SK-N-SH treated with all-trans-retinoic acid at 6 μM for 48 hours (cell line): ENCODE measurements at regions not wholly inside any gene's neighbourhood (a gene's known extent, or its start where the extent isn't known, plus 50 kb on each side); places are given as distances from the start of the nearest gene placed in this dataset.
"Not testable (repeated sequence)": the region's sequence is repeated elsewhere in the genome, so short reads cannot be mapped to it uniquely, and the experiment has no call there.

ENCODE experiments used
- ATAC-seq: fragments of 200-7000 bp; cut with Tn5 transposase; 3 replicates; pipeline ENCODE4 v1.9.1; 2020; ENCODE audit warnings: mild to moderate bottlenecking, moderate library complexity
- ARNTL ChIP-seq: fragments of 450-650 bp; formaldehyde crosslinking; IDR thresholded peaks from 2 replicates; pipeline ENCODE4 v1.5.0; 2020; ENCODE audit warnings: low read depth, mild to moderate bottlenecking, moderate library complexity, borderline replicate concordance
- BACH2 ChIP-seq: fragments of 250-450 bp; sonication (Bioruptor Pico); IDR thresholded peaks from 2 replicates; pipeline ENCODE4 v1.9.0; 2021; ENCODE audit warnings: mild to moderate bottlenecking, borderline replicate concordance
- CREB5 ChIP-seq: fragments of 250-450 bp; sonication (Bioruptor Pico); IDR thresholded peaks from 2 replicates; pipeline ENCODE4 v1.5.1; 2020; ENCODE audit warnings: low read depth, mild to moderate bottlenecking, moderate library complexity
- CSDC2 ChIP-seq: fragments of 250-450 bp; sonication (Bioruptor Pico); IDR thresholded peaks from 2 replicates; pipeline ENCODE4 v1.5.0; 2020; ENCODE audit warnings: mild to moderate bottlenecking, moderate library complexity
- ESRRG ChIP-seq: fragments of 250-450 bp; sonication (Bioruptor Pico); IDR thresholded peaks from 2 replicates; pipeline ENCODE4 v1.6.1; 2021; ENCODE audit warnings: mild to moderate bottlenecking
- GLIS3 ChIP-seq: fragments of 250-450 bp; sonication (Bioruptor Pico); IDR thresholded peaks from 2 replicates; pipeline ENCODE4 v1.5.0; 2020; ENCODE audit warnings: mild to moderate bottlenecking, moderate library complexity
- ISL1 ChIP-seq: fragments of 250-450 bp; sonication (Bioruptor Pico); IDR thresholded peaks from 2 replicates; pipeline ENCODE4 v2.1.2; 2022; ENCODE audit warnings: mild to moderate bottlenecking, moderate library complexity
- OSR1 ChIP-seq: fragments of 250-450 bp; sonication (Bioruptor Pico); IDR thresholded peaks from 2 replicates; pipeline ENCODE4 v1.8.0; 2022; ENCODE audit warnings: moderate library complexity, mild to moderate bottlenecking, inconsistent platforms
- PATZ1 ChIP-seq: fragments of 250-450 bp; sonication (Bioruptor Pico); IDR thresholded peaks from 2 replicates; pipeline ENCODE4 v1.8.0; 2020; ENCODE audit warnings: mild to moderate bottlenecking, moderate library complexity, borderline replicate concordance
- PPARA ChIP-seq: fragments of 250-450 bp; sonication (Bioruptor Pico); IDR thresholded peaks from 2 replicates; pipeline ENCODE4 v1.5.0; 2020; ENCODE audit warnings: mild to moderate bottlenecking, borderline replicate concordance
- RARB ChIP-seq: fragments of 250-450 bp; sonication (Bioruptor Pico); IDR thresholded peaks from 2 replicates; pipeline ENCODE4 v1.8.0; 2021; ENCODE audit warnings: mild to moderate bottlenecking, moderate library complexity
- SNAI2 ChIP-seq: fragments of 250-450 bp; sonication (Bioruptor Pico); IDR thresholded peaks from 2 replicates; pipeline ENCODE4 v1.5.0; 2020; ENCODE audit warnings: mild to moderate bottlenecking, moderate library complexity
- TCF4 ChIP-seq: fragments of 250-450 bp; sonication (Bioruptor Pico); IDR thresholded peaks from 2 replicates; pipeline ENCODE4 v1.8.0; 2021; ENCODE audit warnings: mild to moderate bottlenecking, moderate library complexity, borderline replicate concordance
- TOX ChIP-seq: fragments of 250-450 bp; sonication (Bioruptor Pico); IDR thresholded peaks from 2 replicates; pipeline ENCODE4 v1.8.0; 2021; ENCODE audit warnings: mild to moderate bottlenecking, moderate library complexity, borderline replicate concordance
- ZC3H10 ChIP-seq: fragments of 250-450 bp; sonication (Bioruptor Pico); IDR thresholded peaks from 2 replicates; pipeline ENCODE4 v1.5.1; 2021; ENCODE audit warnings: mild to moderate bottlenecking, moderate library complexity
- ZFP3 ChIP-seq: fragments of 250-450 bp; sonication (Bioruptor Pico); IDR thresholded peaks from 2 replicates; pipeline ENCODE4 v1.5.0; 2020; ENCODE audit warnings: mild to moderate bottlenecking, moderate library complexity
- ZFP30 ChIP-seq: fragments of 450-650 bp; formaldehyde crosslinking; IDR thresholded peaks from 2 replicates; pipeline ENCODE4 v1.5.0; 2022; ENCODE audit warnings: mild to moderate bottlenecking, moderate library complexity
- ZNF565 ChIP-seq: fragments of 450-650 bp; formaldehyde crosslinking; conservative IDR thresholded peaks from 2 replicates; pipeline ENCODE4 v1.5.0; 2020; ENCODE audit warnings: low read depth, mild to moderate bottlenecking, moderate library complexity
- ZNF70 ChIP-seq: fragments of 450-650 bp; formaldehyde crosslinking; IDR thresholded peaks from 2 replicates; pipeline ENCODE4 v1.5.0; 2020; ENCODE audit warnings: mild to moderate bottlenecking, moderate library complexity
- ZNF8 ChIP-seq: fragments of 450-650 bp; formaldehyde crosslinking; IDR thresholded peaks from 2 replicates; pipeline ENCODE4 v1.5.0; 2020; ENCODE audit warnings: mild to moderate bottlenecking, moderate library complexity
- TF ChIP-seq, protein P1 (sequence below): fragments of 250-450 bp; sonication (Bioruptor Pico); IDR thresholded peaks from 2 replicates; pipeline ENCODE4 v1.5.1; 2021; ENCODE audit warnings: mild to moderate bottlenecking, moderate library complexity
- TF ChIP-seq, protein P2 (sequence below): fragments of 250-450 bp; sonication (Bioruptor Pico); IDR thresholded peaks from 2 replicates; pipeline ENCODE4 v1.5.0; 2020; ENCODE audit warnings: mild to moderate bottlenecking, moderate library complexity

DNA sequence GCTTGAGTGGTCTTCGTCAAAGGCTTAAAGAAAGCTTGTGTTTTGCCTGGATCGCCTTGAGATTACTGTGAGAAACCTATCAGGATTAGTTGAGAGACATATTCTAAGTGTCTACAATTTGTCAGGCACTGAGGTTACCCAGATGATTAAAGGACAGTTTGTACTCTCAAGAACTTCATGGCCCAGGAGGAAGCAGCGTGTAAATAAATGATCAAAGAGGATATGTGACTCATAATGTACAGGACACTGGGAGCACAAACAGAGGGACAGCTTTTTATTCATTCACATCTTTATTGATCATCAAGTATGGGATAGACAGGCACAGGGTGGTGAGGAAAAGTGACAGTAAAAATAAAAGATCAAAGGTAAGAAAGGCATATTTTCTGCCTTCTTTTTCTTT is 152.6 kb upstream of the FSHR start (continued):
- TF ChIP-seq SNAI2 (CRISPR knock-in tag), result no peak
- no peak for TF ChIP-seq OSR1 (CRISPR knock-in tag)
- no peak for TF ChIP-seq ARNTL (CRISPR knock-in tag)
- TF ChIP-seq ZNF565, result no peak
- no peak for TF ChIP-seq ZFP30 (CRISPR knock-in tag)
- TF ChIP-seq ZNF70, result no peak

- not testable (repeated sequence) for ATAC-seq
These were observed 144.4 kb upstream of the FSHR start for GRCh38 chr2:49298693-49299092.

DNA sequence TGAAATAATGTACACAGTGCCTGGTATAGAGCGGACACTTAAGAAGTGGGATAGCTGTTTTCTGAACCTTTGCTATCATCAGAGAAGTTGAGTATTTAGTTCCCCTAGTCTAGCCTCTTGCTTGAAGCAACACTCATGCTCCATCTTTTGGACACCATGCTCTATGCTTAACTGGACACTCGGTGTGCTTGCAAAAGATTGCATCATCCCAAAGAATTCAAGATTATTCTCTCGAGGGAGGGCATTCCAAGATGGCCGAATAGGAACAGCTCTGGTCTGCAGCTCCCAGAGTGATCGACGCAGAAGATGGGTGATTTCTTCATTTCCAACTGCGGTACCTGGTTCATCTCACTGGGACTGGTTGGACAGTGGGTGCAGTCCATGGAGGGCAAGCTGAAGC is 143.9 kb upstream of the FSHR start:
- no peak for TF ChIP-seq PPARA (CRISPR knock-in tag)
- no peak for TF ChIP-seq RARB (CRISPR knock-in tag)
- TF ChIP-seq CSDC2, result no peak
- TF ChIP-seq TCF4 (CRISPR knock-in tag), result no peak
- TF ChIP-seq GLIS3 (CRISPR knock-in tag), result no peak
- no peak for TF ChIP-seq CREB5 (CRISPR knock-in tag)
- TF ChIP-seq ARNTL (CRISPR knock-in tag), result no peak
- TF ChIP-seq ZFP3, result no peak
- no peak for TF ChIP-seq BACH2 (CRISPR knock-in tag)
- no peak for TF ChIP-seq ISL1 (CRISPR knock-in tag)
- TF ChIP-seq SNAI2 (CRISPR knock-in tag), result no peak
- no peak for TF ChIP-seq OSR1 (CRISPR knock-in tag)
- TF ChIP-seq ESRRG (CRISPR knock-in tag), result no peak
- TF ChIP-seq, protein P1, sequence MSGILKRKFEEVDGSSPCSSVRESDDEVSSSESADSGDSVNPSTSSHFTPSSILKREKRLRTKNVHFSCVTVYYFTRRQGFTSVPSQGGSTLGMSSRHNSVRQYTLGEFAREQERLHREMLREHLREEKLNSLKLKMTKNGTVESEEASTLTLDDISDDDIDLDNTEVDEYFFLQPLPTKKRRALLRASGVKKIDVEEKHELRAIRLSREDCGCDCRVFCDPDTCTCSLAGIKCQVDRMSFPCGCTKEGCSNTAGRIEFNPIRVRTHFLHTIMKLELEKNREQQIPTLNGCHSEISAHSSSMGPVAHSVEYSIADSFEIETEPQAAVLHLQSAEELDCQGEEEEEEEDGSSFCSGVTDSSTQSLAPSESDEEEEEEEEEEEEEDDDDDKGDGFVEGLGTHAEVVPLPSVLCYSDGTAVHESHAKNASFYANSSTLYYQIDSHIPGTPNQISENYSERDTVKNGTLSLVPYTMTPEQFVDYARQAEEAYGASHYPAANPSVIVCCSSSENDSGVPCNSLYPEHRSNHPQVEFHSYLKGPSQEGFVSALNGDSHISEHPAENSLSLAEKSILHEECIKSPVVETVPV (CRISPR knock-in tag), result no peak
- TF ChIP-seq ZNF70, result no peak
- no peak for ATAC-seq

- TF ChIP-seq, protein P1 (CRISPR knock-in tag), result no peak
- TF ChIP-seq ISL1 (CRISPR knock-in tag) (no peak), ARNTL (CRISPR knock-in tag) (no peak), CSDC2 (no peak), OSR1 (CRISPR knock-in tag) (no peak), ZFP30 (CRISPR knock-in tag) (no peak), TCF4 (CRISPR knock-in tag) (no peak), ESRRG (CRISPR knock-in tag) (no peak), SNAI2 (CRISPR knock-in tag) (no peak), ZNF70 (no peak), CREB5 (CRISPR knock-in tag) (no peak), ZFP3 (no peak), PATZ1 (CRISPR knock-in tag) (no peak), TOX (CRISPR knock-in tag) (no peak), ZNF8 (no peak), RARB (CRISPR knock-in tag) (no peak), ZC3H10 (no peak)
- TF ChIP-seq, protein P2, sequence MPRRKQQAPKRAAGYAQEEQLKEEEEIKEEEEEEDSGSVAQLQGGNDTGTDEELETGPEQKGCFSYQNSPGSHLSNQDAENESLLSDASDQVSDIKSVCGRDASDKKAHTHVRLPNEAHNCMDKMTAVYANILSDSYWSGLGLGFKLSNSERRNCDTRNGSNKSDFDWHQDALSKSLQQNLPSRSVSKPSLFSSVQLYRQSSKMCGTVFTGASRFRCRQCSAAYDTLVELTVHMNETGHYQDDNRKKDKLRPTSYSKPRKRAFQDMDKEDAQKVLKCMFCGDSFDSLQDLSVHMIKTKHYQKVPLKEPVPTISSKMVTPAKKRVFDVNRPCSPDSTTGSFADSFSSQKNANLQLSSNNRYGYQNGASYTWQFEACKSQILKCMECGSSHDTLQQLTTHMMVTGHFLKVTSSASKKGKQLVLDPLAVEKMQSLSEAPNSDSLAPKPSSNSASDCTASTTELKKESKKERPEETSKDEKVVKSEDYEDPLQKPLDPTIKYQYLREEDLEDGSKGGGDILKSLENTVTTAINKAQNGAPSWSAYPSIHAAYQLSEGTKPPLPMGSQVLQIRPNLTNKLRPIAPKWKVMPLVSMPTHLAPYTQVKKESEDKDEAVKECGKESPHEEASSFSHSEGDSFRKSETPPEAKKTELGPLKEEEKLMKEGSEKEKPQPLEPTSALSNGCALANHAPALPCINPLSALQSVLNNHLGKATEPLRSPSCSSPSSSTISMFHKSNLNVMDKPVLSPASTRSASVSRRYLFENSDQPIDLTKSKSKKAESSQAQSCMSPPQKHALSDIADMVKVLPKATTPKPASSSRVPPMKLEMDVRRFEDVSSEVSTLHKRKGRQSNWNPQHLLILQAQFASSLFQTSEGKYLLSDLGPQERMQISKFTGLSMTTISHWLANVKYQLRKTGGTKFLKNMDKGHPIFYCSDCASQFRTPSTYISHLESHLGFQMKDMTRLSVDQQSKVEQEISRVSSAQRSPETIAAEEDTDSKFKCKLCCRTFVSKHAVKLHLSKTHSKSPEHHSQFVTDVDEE (CRISPR knock-in tag), result no peak
These were observed 142.0 kb upstream of the FSHR start for GRCh38 chr2:49296107-49296867.

More at GRCh38 chr2:49296107-49296867, 142.0 kb upstream of the FSHR start:
- no peak for ATAC-seq
